HCT116 (cell line): ENCODE measurements at regions not wholly inside any gene's neighbourhood (a gene's known extent, or its start where the extent isn't known, plus 50 kb on each side); places are given as distances from the start of the nearest gene placed in this dataset.

Experiments
- ATAC-seq: fragments of 200-7000 bp; cut with Tn5 transposase; 2 replicates; pipeline ENCODE4 v1.9.1; 2020; ENCODE audit warnings: mild to moderate bottlenecking, moderate library complexity
- BruUV-seq: library from RNA; stranded (reverse); fragments of 400-500 nt; replicated peaks from 2 replicates; lab custom pipeline; 2021; lab: Mats Ljungman, UMichigan
- CTCF ChIA-PET: fragments of 300-600 bp; sonication (Branson Sonifier 250); formaldehyde crosslinking; loops from one replicate; lab custom pipeline; 2021; ENCODE audit warnings: antibody characterized with exemption; lab: Charles Lee
- POLR2A ChIA-PET: fragments of 300-600, 350-600 bp; sonication (Branson Sonifier 250); formaldehyde crosslinking; loops from one replicate; lab custom pipeline; 2021; ENCODE audit warnings: antibody characterized with exemption; lab: Charles Lee
- RAD21 ChIA-PET, 2 experiments: fragments of 300-600 bp; sonication (Branson Sonifier 250); formaldehyde crosslinking; loops; one replicate each; lab custom pipeline; 2023; ENCODE audit warnings: low total read pairs in 2 of 2; ENCODE audit not compliant: uncharacterized antibody in 2 of 2, unreplicated experiment in 2 of 2, low non-redundant PET in 1 of 2; lab: Charles Lee
- DNase-seq: peaks from one replicate; pipeline ENCODE4 v3.0.0-alpha.2; 2010; ENCODE audit warnings: low read depth, low spot score
- H2AFZ ChIP-seq: fragments of 200-600 bp; shearing (Covaris generic), sonication (generic); 2 replicates; pipeline ENCODE4 v1.6.1; 2017; ENCODE audit warnings: low read depth, mixed run types, mixed read lengths, antibody characterized with exemption, low read length; ENCODE audit not compliant: poor library complexity, severe bottlenecking
- H3K27ac ChIP-seq: 2 replicates; pipeline ENCODE4 v1.5.1; 2012; ENCODE audit warnings: low read depth, low read length
- H3K27me3 ChIP-seq: fragments of 200-600 bp; sonication (generic); 2 replicates; pipeline ENCODE4 v1.6.1; 2016; ENCODE audit warnings: mixed run types, low read length, mixed read lengths; ENCODE audit not compliant: insufficient read depth
- H3K36me3 ChIP-seq, 2 experiments: fragments of 200-500 bp in 1 of 2; fragments of 200-600 bp in 1 of 2; sonication (Bioruptor generic) in 1 of 2; sonication (generic) in 1 of 2; 2 replicates each; pipeline versions ENCODE4 v1.5.1 to v1.6.1; 2014 to 2016; ENCODE audit warnings: low read length in 2 of 2, inconsistent platforms in 1 of 2, mixed read lengths in 1 of 2, mixed run types in 1 of 2; ENCODE audit not compliant: insufficient read depth in 2 of 2, control insufficient read depth in 1 of 2
- H3K4me1 ChIP-seq, 2 experiments: fragments of 200-600 bp in 1 of 2; sonication (generic) in 1 of 2; 2 replicates each; pipeline versions ENCODE4 v1.5.1 to v1.6.1; 2012 to 2017; ENCODE audit warnings: low read length in 2 of 2, inconsistent platforms in 1 of 2, mild to moderate bottlenecking in 1 of 2, mixed read lengths in 1 of 2, mixed run types in 1 of 2, moderate library complexity in 1 of 2; ENCODE audit not compliant: insufficient read depth in 2 of 2, control insufficient read depth in 1 of 2
- H3K4me2 ChIP-seq: fragments of 200-600 bp; sonication (generic); 2 replicates; pipeline ENCODE4 v1.6.1; 2017; ENCODE audit warnings: mixed run types, low read length, mixed read lengths
- H3K4me3 ChIP-seq, 2 experiments: fragments of 200-600 bp in 1 of 2; sonication (generic) in 1 of 2; replicated peaks in 1 of 2; 2 replicates each; pipeline ENCODE4 v1.5.1; 2011 to 2016; ENCODE audit warnings: low read length in 2 of 2, control low read depth in 1 of 2, low read depth in 1 of 2, mild to moderate bottlenecking in 1 of 2, mixed read lengths in 1 of 2, mixed run types in 1 of 2
- H3K79me2 ChIP-seq: fragments of 200-600 bp; sonication (generic); 2 replicates; pipeline ENCODE4 v1.6.1; 2017; ENCODE audit warnings: mild to moderate bottlenecking, mixed run types, low read length, moderate library complexity, mixed read lengths; ENCODE audit not compliant: insufficient read depth
- H3K9ac ChIP-seq: fragments of 200-600 bp; sonication (generic); 2 replicates; pipeline ENCODE4 v1.6.1; 2016; ENCODE audit warnings: low read length, mixed read lengths
- H3K9me2 ChIP-seq: fragments of 200-600 bp; sonication (generic), shearing (Covaris generic); 2 replicates; pipeline ENCODE4 v1.6.1; 2017; ENCODE audit warnings: mixed run types, mild to moderate bottlenecking, moderate library complexity; ENCODE audit not compliant: insufficient read depth
- H3K9me3 ChIP-seq, 2 experiments: fragments of 200-500 bp in 1 of 2; fragments of 200-600 bp in 1 of 2; sonication (Bioruptor generic) in 1 of 2; sonication (generic) in 1 of 2; 2 replicates each; pipeline ENCODE4 v1.6.1; 2014 to 2017; ENCODE audit warnings: low read length in 2 of 2, mixed read lengths in 2 of 2, inconsistent platforms in 1 of 2, low read depth in 1 of 2, mild to moderate bottlenecking in 1 of 2, mixed run types in 1 of 2, moderate library complexity in 1 of 2; ENCODE audit not compliant: control insufficient read depth in 1 of 2, insufficient read depth in 1 of 2
- H4K20me1 ChIP-seq: fragments of 200-600 bp; sonication (generic), shearing (Covaris generic); 2 replicates; pipeline ENCODE4 v1.6.1; 2017; ENCODE audit warnings: mixed run types, mild to moderate bottlenecking, moderate library complexity; ENCODE audit not compliant: insufficient read depth
- ATF3 ChIP-seq: IDR thresholded peaks from 2 replicates; pipeline ENCODE4 v1.6.1; 2012
- CBX3 ChIP-seq: IDR thresholded peaks from 2 replicates; pipeline ENCODE4 v1.6.1; 2012; ENCODE audit warnings: low read depth
- CEBPB ChIP-seq: IDR thresholded peaks from 2 replicates; pipeline ENCODE4 v1.6.1; 2012; ENCODE audit warnings: low read depth
- EGR1 ChIP-seq: IDR thresholded peaks from 2 replicates; pipeline ENCODE4 v1.6.1; 2012; ENCODE audit warnings: low read depth
- EZH2 ChIP-seq: fragments of 200-600 bp; sonication (generic); IDR thresholded peaks from 2 replicates; pipeline ENCODE4 v1.6.1; 2017; ENCODE audit warnings: antibody characterized with exemption, mixed run types
- JUND ChIP-seq: IDR thresholded peaks from 2 replicates; pipeline ENCODE4 v1.6.1; 2012
- MAX ChIP-seq: IDR thresholded peaks from 2 replicates; pipeline ENCODE4 v1.6.1; 2012
- POLR2A ChIP-seq: IDR thresholded peaks from 2 replicates; pipeline ENCODE4 v1.7.0; 2011; ENCODE audit warnings: borderline replicate concordance; ENCODE audit not compliant: insufficient read depth, insufficient read length; ENCODE audit errors: extremely low read depth
- POLR2AphosphoS5 ChIP-seq: IDR thresholded peaks from 2 replicates; pipeline ENCODE4 v1.6.1; 2011; ENCODE audit warnings: mild to moderate bottlenecking, low read depth, low read length, moderate library complexity
- RAD21 ChIP-seq: IDR thresholded peaks from 2 replicates; pipeline ENCODE4 v1.6.1; 2012; ENCODE audit warnings: low read depth, mild to moderate bottlenecking
- SP1 ChIP-seq: IDR thresholded peaks from 2 replicates; pipeline ENCODE4 v1.6.1; 2012; ENCODE audit warnings: low read depth
- SRF ChIP-seq: IDR thresholded peaks from 2 replicates; pipeline ENCODE4 v1.6.1; 2012; ENCODE audit warnings: low read depth
- YY1 ChIP-seq: IDR thresholded peaks from 2 replicates; pipeline ENCODE4 v1.6.1; 2011; ENCODE audit warnings: low read length, low read depth, moderate library complexity, mild to moderate bottlenecking; ENCODE audit not compliant: insufficient replicate concordance; ENCODE audit errors: extremely low read depth
- ZNF274 ChIP-seq: fragments of 200-500 bp; sonication (Bioruptor generic); IDR thresholded peaks from 2 replicates; pipeline ENCODE4 v1.6.1; 2014; ENCODE audit warnings: mild to moderate bottlenecking, low read depth, low read length, inconsistent platforms
- intact Hi-C: fragments of 100-400 bp; cut with micrococcal nuclease; formaldehyde crosslinking; loops from 2 replicates; pipeline ENCODE4 v1.10.0; 2022
- TF ChIP-seq, protein P1 (sequence below): IDR thresholded peaks from 2 replicates; pipeline ENCODE4 v1.6.1; 2011; ENCODE audit warnings: mild to moderate bottlenecking, low read length, moderate library complexity; ENCODE audit not compliant: insufficient replicate concordance; ENCODE audit errors: extremely low read depth
- TF ChIP-seq, protein P2 (sequence below), 3 experiments: fragments of 200-600 bp in 1 of 3; sonication (generic) in 1 of 3; IDR thresholded peaks in 2 of 3; conservative IDR thresholded peaks in 1 of 3; 2 replicates each; pipeline ENCODE4 v1.5.1; 2012 to 2017; ENCODE audit warnings: low read depth in 2 of 3, low read length in 2 of 3, antibody characterized with exemption in 1 of 3, borderline replicate concordance in 1 of 3, control low read depth in 1 of 3, mild to moderate bottlenecking in 1 of 3, mixed read lengths in 1 of 3, mixed run types in 1 of 3, moderate library complexity in 1 of 3; ENCODE audit not compliant: insufficient read depth in 1 of 3

DNA sequence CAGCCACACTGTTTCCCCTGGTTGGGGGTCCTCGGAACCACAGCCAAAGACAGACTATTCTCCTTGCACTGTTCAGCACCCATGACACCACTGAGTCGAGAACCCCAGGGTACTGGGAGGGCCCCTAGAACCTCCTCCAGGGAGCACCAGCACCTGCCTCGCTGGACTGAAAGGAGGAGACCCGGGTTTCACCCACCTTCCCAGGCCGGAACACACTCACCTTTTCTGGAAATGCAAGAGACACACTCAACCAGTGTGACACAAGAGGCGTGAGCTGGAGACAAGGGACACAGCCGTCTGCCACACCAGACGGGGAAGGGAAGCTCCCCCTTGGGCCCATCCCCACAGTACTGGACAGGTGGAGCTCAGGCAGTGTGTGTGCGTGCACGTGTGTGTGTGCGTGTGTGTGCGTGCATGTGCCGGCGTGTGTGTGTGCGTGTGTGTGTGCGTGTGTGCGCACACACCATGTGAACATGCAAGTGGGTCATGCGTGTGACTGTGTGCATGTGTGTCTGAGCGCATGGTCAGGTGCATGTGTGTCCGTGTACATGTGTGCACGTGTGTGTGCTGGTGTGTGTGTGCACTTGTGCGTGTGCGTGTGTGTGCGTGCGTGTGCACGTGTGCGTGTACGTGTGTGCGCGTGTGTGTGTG, 128.8 kb upstream of the NKX1-1 start:
- no peak overlapping the region for H3K9ac ChIP-seq
- no peak for DNase-seq
- no peak overlapping the region for H2AFZ ChIP-seq
- H3K79me2 ChIP-seq: no peaks in the 10 kb centered on the region
- ChIA-PET POLR2A (no interaction called here), RAD21 (no interaction called here), CTCF (no interaction called here)
- H4K20me1 ChIP-seq: no peaks in the 10 kb centered on the region
- ATAC-seq: no peak
- H3K36me3 ChIP-seq: no peaks in the 10 kb centered on the region
- no peaks in the 10 kb centered on the region for H3K9me3 ChIP-seq
- H3K27me3 ChIP-seq: peaks cover 4% of the 10 kb centered on the region; the same call in 1 of the 2 replicates
- TF ChIP-seq JUND (no peak), SP1 (no peak), CEBPB (no peak), CBX3 (no peak), EZH2 (no peak), SRF (no peak), ZNF274 (no peak), YY1 (no peak), POLR2A (no peak), RAD21 (no peak), ATF3 (no peak), POLR2AphosphoS5 (no peak), MAX (no peak), EGR1 (no peak)
- TF ChIP-seq, protein P1, sequence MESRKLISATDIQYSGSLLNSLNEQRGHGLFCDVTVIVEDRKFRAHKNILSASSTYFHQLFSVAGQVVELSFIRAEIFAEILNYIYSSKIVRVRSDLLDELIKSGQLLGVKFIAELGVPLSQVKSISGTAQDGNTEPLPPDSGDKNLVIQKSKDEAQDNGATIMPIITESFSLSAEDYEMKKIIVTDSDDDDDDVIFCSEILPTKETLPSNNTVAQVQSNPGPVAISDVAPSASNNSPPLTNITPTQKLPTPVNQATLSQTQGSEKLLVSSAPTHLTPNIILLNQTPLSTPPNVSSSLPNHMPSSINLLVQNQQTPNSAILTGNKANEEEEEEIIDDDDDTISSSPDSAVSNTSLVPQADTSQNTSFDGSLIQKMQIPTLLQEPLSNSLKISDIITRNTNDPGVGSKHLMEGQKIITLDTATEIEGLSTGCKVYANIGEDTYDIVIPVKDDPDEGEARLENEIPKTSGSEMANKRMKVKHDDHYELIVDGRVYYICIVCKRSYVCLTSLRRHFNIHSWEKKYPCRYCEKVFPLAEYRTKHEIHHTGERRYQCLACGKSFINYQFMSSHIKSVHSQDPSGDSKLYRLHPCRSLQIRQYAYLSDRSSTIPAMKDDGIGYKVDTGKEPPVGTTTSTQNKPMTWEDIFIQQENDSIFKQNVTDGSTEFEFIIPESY: no peak
- TF ChIP-seq, protein P2, sequence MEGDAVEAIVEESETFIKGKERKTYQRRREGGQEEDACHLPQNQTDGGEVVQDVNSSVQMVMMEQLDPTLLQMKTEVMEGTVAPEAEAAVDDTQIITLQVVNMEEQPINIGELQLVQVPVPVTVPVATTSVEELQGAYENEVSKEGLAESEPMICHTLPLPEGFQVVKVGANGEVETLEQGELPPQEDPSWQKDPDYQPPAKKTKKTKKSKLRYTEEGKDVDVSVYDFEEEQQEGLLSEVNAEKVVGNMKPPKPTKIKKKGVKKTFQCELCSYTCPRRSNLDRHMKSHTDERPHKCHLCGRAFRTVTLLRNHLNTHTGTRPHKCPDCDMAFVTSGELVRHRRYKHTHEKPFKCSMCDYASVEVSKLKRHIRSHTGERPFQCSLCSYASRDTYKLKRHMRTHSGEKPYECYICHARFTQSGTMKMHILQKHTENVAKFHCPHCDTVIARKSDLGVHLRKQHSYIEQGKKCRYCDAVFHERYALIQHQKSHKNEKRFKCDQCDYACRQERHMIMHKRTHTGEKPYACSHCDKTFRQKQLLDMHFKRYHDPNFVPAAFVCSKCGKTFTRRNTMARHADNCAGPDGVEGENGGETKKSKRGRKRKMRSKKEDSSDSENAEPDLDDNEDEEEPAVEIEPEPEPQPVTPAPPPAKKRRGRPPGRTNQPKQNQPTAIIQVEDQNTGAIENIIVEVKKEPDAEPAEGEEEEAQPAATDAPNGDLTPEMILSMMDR (IDR thresholded peaks at IDR 0.05 in 2 of 3, conservative IDR thresholded peaks at IDR 0.05 in 1 of 3; ENCODE audit: borderline replicate concordance in 1 of 3, insufficient read depth in 1 of 3, low read depth in 2 of 3, low read length in 2 of 3): no peak
- no TSS peak for BruUV-seq
- intact Hi-C loops: no loop called here
- H3K9me2 ChIP-seq: no peaks in the 10 kb centered on the region
- no peak overlapping the region for H3K27ac ChIP-seq
- no peak overlapping the region for H3K4me3 ChIP-seq
- H3K4me1 ChIP-seq: no peaks in the 10 kb centered on the region
- no peak overlapping the region for H3K4me2 ChIP-seq
